Caco-2 (cell line): ENCODE measurements at regions not wholly inside any gene's neighbourhood (a gene's known extent, or its start where the extent isn't known, plus 50 kb on each side); places are given as distances from the start of the nearest gene placed in this dataset.

Experiments
- BruUV-seq: library from RNA; stranded (reverse); fragments of 400-500 nt; replicated peaks from 2 replicates; lab custom pipeline; 2021; lab: Mats Ljungman, UMichigan
- CTCF ChIA-PET: fragments of 300-600 bp; sonication (Branson Sonifier 250); formaldehyde crosslinking; loops from one replicate; lab custom pipeline; 2022; ENCODE audit warnings: antibody characterized with exemption; lab: Charles Lee
- POLR2A ChIA-PET: fragments of 300-600 bp; sonication (Branson Sonifier 250); formaldehyde crosslinking; loops from one replicate; lab custom pipeline; 2022; ENCODE audit warnings: antibody characterized with exemption; lab: Charles Lee
- DNase-seq, 2 experiments: peaks; one replicate each; pipeline versions ENCODE4 v3.0.0 to v3.0.0-alpha.2; 2020 to 2022
- H3K27me3 ChIP-seq: replicated peaks from 2 replicates; pipeline ENCODE4 v1.6.0; 2011; ENCODE audit warnings: low read length; ENCODE audit not compliant: control insufficient read depth, insufficient read depth
- H3K36me3 ChIP-seq: 2 replicates; pipeline ENCODE4 v1.5.1; 2011; ENCODE audit warnings: low read length; ENCODE audit not compliant: control insufficient read depth, insufficient read depth
- H3K4me1 ChIP-seq: fragments of 250-450 bp; sonication (Bioruptor Pico); 2 replicates; pipeline ENCODE4 v1.5.1; 2020; ENCODE audit warnings: mild to moderate bottlenecking
- H3K4me3 ChIP-seq: 2 replicates; pipeline ENCODE4 v1.5.1; 2011; ENCODE audit warnings: low read depth, mild to moderate bottlenecking, control low read depth, low read length
- H3K9me3 ChIP-seq: fragments of 250-450 bp; sonication (Bioruptor Pico); 2 replicates; pipeline ENCODE4 v1.5.1; 2020; ENCODE audit warnings: mild to moderate bottlenecking, moderate library complexity
- H3K27ac Mint-ChIP-seq: one replicate; pipeline ENCODE4 v1.8.0; 2022; ENCODE audit warnings: mixed read lengths; ENCODE audit not compliant: unreplicated experiment
- H3K27me3 Mint-ChIP-seq: one replicate; pipeline ENCODE4 v1.8.0; 2022; ENCODE audit warnings: mixed read lengths; ENCODE audit not compliant: insufficient read depth, unreplicated experiment
- H3K36me3 Mint-ChIP-seq: one replicate; pipeline ENCODE4 v1.8.0; 2022; ENCODE audit warnings: mild to moderate bottlenecking, mixed read lengths; ENCODE audit not compliant: insufficient read depth, unreplicated experiment
- H3K4me1 Mint-ChIP-seq: one replicate; pipeline ENCODE4 v1.8.0; 2022; ENCODE audit warnings: low read depth, mixed read lengths; ENCODE audit not compliant: unreplicated experiment
- H3K4me3 Mint-ChIP-seq: one replicate; pipeline ENCODE4 v1.8.0; 2022; ENCODE audit warnings: mild to moderate bottlenecking, moderate library complexity, mixed read lengths; ENCODE audit not compliant: unreplicated experiment
- H3K9me3 Mint-ChIP-seq: one replicate; pipeline ENCODE4 v1.8.0; 2022; ENCODE audit warnings: mixed read lengths; ENCODE audit not compliant: unreplicated experiment
- intact Hi-C: fragments of 100-400 bp; cut with micrococcal nuclease; formaldehyde crosslinking; loops from one replicate; pipeline ENCODE4 v1.10.0; 2022; ENCODE audit not compliant: unreplicated experiment
- TF ChIP-seq, protein P1 (sequence below), 2 experiments: fragments of 200-600 bp in 1 of 2; IDR thresholded peaks; 1 replicate in 1 of 2; 2 replicates in 1 of 2; pipeline versions ENCODE4 v1.5.1 to v1.8.0; 2011 to 2022; ENCODE audit warnings: antibody characterized with exemption in 1 of 2, control low read depth in 1 of 2, inconsistent platforms in 1 of 2, low read depth in 1 of 2, low read length in 1 of 2, mild to moderate bottlenecking in 1 of 2, moderate library complexity in 1 of 2; ENCODE audit not compliant: insufficient read depth in 1 of 2, severe bottlenecking in 1 of 2, unreplicated experiment in 1 of 2

GRCh38 chr1:191889623-191890003, 268.6 kb upstream of the RGS18 start:
- Mint-ChIP-seq H3K27me3 (no peaks in the 10 kb centered on the region), H3K4me3 (no peak overlapping the region), H3K36me3 (no peaks in the 10 kb centered on the region), H3K27ac (no peak overlapping the region), H3K9me3 (no peaks in the 10 kb centered on the region), H3K4me1 (no peaks in the 10 kb centered on the region)
- CTCF ChIA-PET = no interaction called here
- POLR2A ChIA-PET = no interaction called here
- TF ChIP-seq, protein P1, sequence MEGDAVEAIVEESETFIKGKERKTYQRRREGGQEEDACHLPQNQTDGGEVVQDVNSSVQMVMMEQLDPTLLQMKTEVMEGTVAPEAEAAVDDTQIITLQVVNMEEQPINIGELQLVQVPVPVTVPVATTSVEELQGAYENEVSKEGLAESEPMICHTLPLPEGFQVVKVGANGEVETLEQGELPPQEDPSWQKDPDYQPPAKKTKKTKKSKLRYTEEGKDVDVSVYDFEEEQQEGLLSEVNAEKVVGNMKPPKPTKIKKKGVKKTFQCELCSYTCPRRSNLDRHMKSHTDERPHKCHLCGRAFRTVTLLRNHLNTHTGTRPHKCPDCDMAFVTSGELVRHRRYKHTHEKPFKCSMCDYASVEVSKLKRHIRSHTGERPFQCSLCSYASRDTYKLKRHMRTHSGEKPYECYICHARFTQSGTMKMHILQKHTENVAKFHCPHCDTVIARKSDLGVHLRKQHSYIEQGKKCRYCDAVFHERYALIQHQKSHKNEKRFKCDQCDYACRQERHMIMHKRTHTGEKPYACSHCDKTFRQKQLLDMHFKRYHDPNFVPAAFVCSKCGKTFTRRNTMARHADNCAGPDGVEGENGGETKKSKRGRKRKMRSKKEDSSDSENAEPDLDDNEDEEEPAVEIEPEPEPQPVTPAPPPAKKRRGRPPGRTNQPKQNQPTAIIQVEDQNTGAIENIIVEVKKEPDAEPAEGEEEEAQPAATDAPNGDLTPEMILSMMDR (IDR thresholded peaks at IDR 0.05; ENCODE audit: insufficient read depth in 1 of 2, low read depth in 1 of 2, low read length in 1 of 2, severe bottlenecking in 1 of 2, unreplicated experiment in 1 of 2) = no peak
- intact Hi-C loops = no loop called here
- Histone ChIP-seq H3K36me3 (no peaks in the 10 kb centered on the region), H3K4me3 (no peak overlapping the region), H3K9me3 (no peaks in the 10 kb centered on the region), H3K4me1 (no peaks in the 10 kb centered on the region), H3K27me3 (no peaks in the 10 kb centered on the region)
- no peak for DNase-seq
- BruUV-seq = no TSS peak

- DNase-seq = no peak
- H3K9me3 Mint-ChIP-seq = no peaks in the 10 kb centered on the region
- H3K36me3 ChIP-seq = no peaks in the 10 kb centered on the region
- H3K27me3 Mint-ChIP-seq = no peaks in the 10 kb centered on the region
- H3K4me3 ChIP-seq = no peak overlapping the region
- H3K27me3 ChIP-seq = no peaks in the 10 kb centered on the region
- no peak overlapping the region for H3K27ac Mint-ChIP-seq
- intact Hi-C loops = no loop called here
- TF ChIP-seq, protein P1 (IDR thresholded peaks at IDR 0.05; ENCODE audit: insufficient read depth in 1 of 2, low read depth in 1 of 2, low read length in 1 of 2, severe bottlenecking in 1 of 2, unreplicated experiment in 1 of 2) = no peak
- H3K4me1 Mint-ChIP-seq = no peaks in the 10 kb centered on the region
- H3K4me1 ChIP-seq = peaks cover 5% of the 10 kb centered on the region; the same call in 1 of the 2 replicates
- H3K4me3 Mint-ChIP-seq = no peak overlapping the region
- ChIA-PET POLR2A (interaction anchor here (0.6 kb wide), 1 partner anchor 101 kb away, joined by 5 read pairs; no protein-coding TSS in a partner anchor), CTCF (no interaction called here)
- no TSS peak for BruUV-seq
- H3K9me3 ChIP-seq = no peaks in the 10 kb centered on the region
- no peaks in the 10 kb centered on the region for H3K36me3 Mint-ChIP-seq
Observed at GRCh38 chr1:191890433-191891088, 267.7 kb upstream of the RGS18 start.

- Mint-ChIP-seq H3K27me3 (no peaks in the 10 kb centered on the region), H3K9me3 (no peaks in the 10 kb centered on the region), H3K4me3 (no peak overlapping the region), H3K36me3 (no peaks in the 10 kb centered on the region), H3K4me1 (no peaks in the 10 kb centered on the region), H3K27ac (no peak overlapping the region)
- H3K9me3 ChIP-seq = no peaks in the 10 kb centered on the region
- H3K27me3 ChIP-seq = no peaks in the 10 kb centered on the region
- BruUV-seq = no TSS peak
- ChIA-PET POLR2A (no interaction called here), CTCF (no interaction called here)
- no peaks in the 10 kb centered on the region for H3K36me3 ChIP-seq
- H3K4me3 ChIP-seq = no peak overlapping the region
- intact Hi-C loops = no loop called here
- TF ChIP-seq, protein P1 (IDR thresholded peaks at IDR 0.05; ENCODE audit: insufficient read depth in 1 of 2, low read depth in 1 of 2, low read length in 1 of 2, severe bottlenecking in 1 of 2, unreplicated experiment in 1 of 2) = no peak
- DNase-seq = no peak
- H3K4me1 ChIP-seq = peaks cover 5% of the 10 kb centered on the region; the same call in 1 of the 2 replicates
Observed at GRCh38 chr1:191892716-191893115, 265.5 kb upstream of the RGS18 start.
